ENCODE measurements at regions not wholly inside any gene's neighbourhood (a gene's known extent, or its start where the extent isn't known, plus 50 kb on each side); places are given as distances from the start of the nearest gene placed in this dataset.

DNA sequence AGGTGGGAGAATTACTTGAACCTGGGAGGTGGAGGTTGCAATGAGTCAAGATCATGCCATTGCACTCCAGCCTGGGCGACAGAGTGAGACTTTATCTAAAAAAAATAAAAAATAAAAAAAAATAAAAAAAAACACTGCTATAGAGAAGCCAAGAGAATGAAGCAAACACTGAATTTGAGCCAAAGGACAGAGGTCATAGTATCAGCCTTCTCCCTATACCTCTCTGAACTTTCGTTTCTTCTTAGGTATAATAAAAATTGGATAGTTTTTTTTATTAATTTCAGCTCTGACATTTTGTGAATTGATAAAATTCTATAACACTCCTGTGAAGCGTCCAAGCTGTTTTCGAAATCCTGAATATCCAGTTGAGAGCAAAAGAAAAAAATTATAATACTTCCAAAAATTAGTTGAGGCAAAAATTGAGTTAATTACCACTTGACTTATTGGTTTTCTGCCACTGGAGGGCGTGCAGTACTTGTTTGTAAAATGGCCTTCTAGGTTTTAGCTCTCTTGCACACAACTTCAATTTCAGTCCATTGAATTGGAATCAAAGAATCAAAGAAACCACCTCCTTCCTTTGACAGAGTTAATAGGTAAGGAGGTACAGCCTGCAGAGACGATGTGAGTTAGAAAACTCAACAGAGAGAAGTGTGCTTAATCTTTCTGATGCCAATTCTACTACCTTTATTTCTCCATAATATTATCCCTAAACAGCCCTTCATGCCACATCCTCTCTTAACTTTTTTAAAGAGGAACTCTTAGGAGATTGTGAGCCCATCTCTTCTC lies 143.2 kb downstream of the BBOX1 start:
- no CpG with 5 or more reads among the region's 6 CpGs for WGBS (ENCODE audit: insufficient coverage)
- Histone ChIP-seq H3K27ac (ENCODE audit: low read length) (no peak overlapping the region), H3K9me3 (replicated peaks; ENCODE audit: control insufficient read depth, low read depth, low read length) (peaks cover 2% of the 10 kb centered on the region), H3K4me1 (ENCODE audit: control insufficient read depth, insufficient read depth, low read length) (no peaks in the 10 kb centered on the region), H3K36me3 (ENCODE audit: control insufficient read depth, insufficient read depth, low read length) (no peaks in the 10 kb centered on the region), H3K4me3 (ENCODE audit: low read length) (no peak overlapping the region), H3K27me3 (ENCODE audit: control insufficient read depth, insufficient read depth, low read length) (no peaks in the 10 kb centered on the region)
- peak; percentile 86 for DNase-seq

DNA sequence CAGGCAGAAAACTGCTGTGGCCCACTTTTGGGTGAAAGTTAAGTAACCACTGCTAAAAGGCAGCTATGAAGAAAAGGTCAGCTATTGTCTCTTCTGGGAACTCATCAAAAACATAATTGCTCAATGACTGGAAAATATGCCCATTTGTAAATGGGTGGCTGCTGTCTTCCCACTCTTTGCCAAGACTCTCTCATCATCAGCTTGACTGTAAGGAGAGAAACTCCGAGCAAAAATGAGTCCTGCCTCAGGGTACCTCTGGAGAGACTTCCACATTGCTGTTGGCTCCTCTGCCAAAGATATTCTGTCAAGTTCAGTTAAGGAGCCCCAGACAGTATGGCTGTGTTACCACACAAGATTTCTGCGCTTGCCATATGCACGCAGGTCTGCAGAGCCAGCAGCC lies 138.7 kb downstream of the BBOX1 start:
- H3K9me3 ChIP-seq (replicated peaks; ENCODE audit: control insufficient read depth, low read depth, low read length): no peaks in the 10 kb centered on the region
- H3K27me3 ChIP-seq (ENCODE audit: control insufficient read depth, insufficient read depth, low read length): no peaks in the 10 kb centered on the region
- H3K4me3 ChIP-seq (ENCODE audit: low read length): no peak overlapping the region
- no peak for DNase-seq
- H3K27ac ChIP-seq (ENCODE audit: low read length): no peak overlapping the region
- H3K4me1 ChIP-seq (ENCODE audit: control insufficient read depth, insufficient read depth, low read length): no peaks in the 10 kb centered on the region
- H3K36me3 ChIP-seq (ENCODE audit: control insufficient read depth, insufficient read depth, low read length): no peaks in the 10 kb centered on the region
- WGBS (ENCODE audit: insufficient coverage): 8% methylated on average over 1 of the region's 3 CpGs

DNA sequence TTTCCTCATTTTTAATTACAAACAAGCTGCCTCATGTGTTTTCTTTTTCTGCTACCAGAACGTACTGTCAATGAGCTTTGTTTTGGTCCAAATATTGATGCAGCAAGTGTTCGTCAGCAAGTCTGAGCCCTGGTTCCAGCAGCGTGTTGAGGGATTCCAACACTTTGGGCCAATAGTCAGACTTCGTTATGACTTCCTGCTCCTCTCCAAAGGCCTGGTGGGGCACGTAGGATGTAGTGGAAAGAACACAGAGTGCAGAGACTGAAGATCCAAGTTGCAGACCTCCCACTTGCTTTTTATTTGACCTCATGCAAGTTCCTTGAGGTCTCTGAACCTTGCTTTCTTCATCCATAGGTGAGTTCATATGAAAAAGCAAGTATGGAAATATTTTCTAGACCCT lies 138.2 kb downstream of the BBOX1 start:
- Histone ChIP-seq H3K9me3 (replicated peaks; ENCODE audit: control insufficient read depth, low read depth, low read length) (no peaks in the 10 kb centered on the region), H3K4me3 (ENCODE audit: low read length) (no peak overlapping the region), H3K36me3 (ENCODE audit: control insufficient read depth, insufficient read depth, low read length) (no peaks in the 10 kb centered on the region), H3K27me3 (ENCODE audit: control insufficient read depth, insufficient read depth, low read length) (no peaks in the 10 kb centered on the region), H3K27ac (ENCODE audit: low read length) (no peak overlapping the region), H3K4me1 (ENCODE audit: control insufficient read depth, insufficient read depth, low read length) (no peaks in the 10 kb centered on the region)
- DNase-seq: no peak
- whole genome bisulfite sequencing (ENCODE audit: insufficient coverage): 81% methylated on average over 4 of the region's 5 CpGs
